GM23338 (cell line): ENCODE measurements at regions not wholly inside any gene's neighbourhood (a gene's known extent, or its start where the extent isn't known, plus 50 kb on each side); places are given as distances from the start of the nearest gene placed in this dataset.

ENCODE experiments used
- ATAC-seq: fragments of 200-7000 bp; cut with Tn5 transposase; 3 replicates; pipeline ENCODE4 v1.9.1; 2020
- DNase-seq: peaks from one replicate; pipeline ENCODE4 v3.0.0-alpha.2; 2015; ENCODE audit warnings: low spot score
- H2AFZ ChIP-seq: fragments of 200-600 bp; sonication (generic); 2 replicates; pipeline ENCODE4 v1.8.0; 2016; ENCODE audit warnings: antibody characterized with exemption, mild to moderate bottlenecking, moderate library complexity
- H3F3A ChIP-seq: fragments of 200-600 bp; sonication (generic); replicated peaks from 2 replicates; pipeline ENCODE4 v1.8.0; 2017; ENCODE audit warnings: antibody characterized with exemption, mixed run types, low read depth
- H3K27ac ChIP-seq: fragments of 200-600 bp; sonication (generic); 2 replicates; pipeline ENCODE4 v1.6.1; 2016; ENCODE audit warnings: low read depth
- H3K27me3 ChIP-seq: fragments of 200-600 bp; sonication (generic); 2 replicates; pipeline ENCODE4 v1.8.0; 2016; ENCODE audit warnings: mild to moderate bottlenecking, mixed run types, moderate library complexity; ENCODE audit not compliant: insufficient read depth
- H3K36me3 ChIP-seq: fragments of 200-600 bp; sonication (generic); 2 replicates; pipeline ENCODE4 v1.8.0; 2016; ENCODE audit warnings: mild to moderate bottlenecking; ENCODE audit not compliant: insufficient read depth
- H3K4me1 ChIP-seq: fragments of 200-600 bp; sonication (generic); 2 replicates; pipeline ENCODE4 v1.8.0; 2016; ENCODE audit warnings: mild to moderate bottlenecking, moderate library complexity; ENCODE audit not compliant: insufficient read depth
- H3K4me2 ChIP-seq: fragments of 200-600 bp; sonication (generic); 2 replicates; pipeline ENCODE4 v1.7.1; 2017; ENCODE audit warnings: mixed run types
- H3K4me3 ChIP-seq: fragments of 200-600 bp; sonication (generic); 2 replicates; pipeline ENCODE4 v1.6.1; 2016; ENCODE audit warnings: mixed run types
- H3K79me2 ChIP-seq: fragments of 200-600 bp; sonication (generic); replicated peaks from 2 replicates; pipeline ENCODE4 v1.8.0; 2017; ENCODE audit warnings: mild to moderate bottlenecking; ENCODE audit not compliant: insufficient read depth
- H3K9me2 ChIP-seq: fragments of 200-600 bp; sonication (generic); 2 replicates; pipeline ENCODE4 v1.8.0; 2017; ENCODE audit not compliant: insufficient read depth
- H4K20me1 ChIP-seq: fragments of 200-600 bp; sonication (generic); replicated peaks from 2 replicates; pipeline ENCODE4 v1.8.0; 2017; ENCODE audit warnings: mild to moderate bottlenecking; ENCODE audit not compliant: insufficient read depth
- H3K27ac Mint-ChIP-seq: 2 replicates; pipeline ENCODE4 v1.8.0; 2020; ENCODE audit warnings: inconsistent platforms, mild to moderate bottlenecking, moderate library complexity, mixed read lengths
- H3K27me3 Mint-ChIP-seq: 3 replicates; pipeline ENCODE4 v1.8.0; 2022; ENCODE audit warnings: low read depth, mild to moderate bottlenecking, moderate library complexity, mixed read lengths, inconsistent platforms; ENCODE audit not compliant: insufficient read depth, poor library complexity
- H3K36me3 Mint-ChIP-seq: 3 replicates; pipeline ENCODE4 v1.8.0; 2021; ENCODE audit warnings: low read depth, mild to moderate bottlenecking, inconsistent platforms, moderate library complexity, mixed read lengths
- H3K4me1 Mint-ChIP-seq: 3 replicates; pipeline ENCODE4 v1.8.0; 2020; ENCODE audit warnings: mild to moderate bottlenecking, inconsistent platforms, mixed read lengths
- H3K4me3 Mint-ChIP-seq: 3 replicates; pipeline ENCODE4 v1.8.0; 2021; ENCODE audit warnings: moderate library complexity, mild to moderate bottlenecking, inconsistent platforms, mixed read lengths
- H3K9me3 Mint-ChIP-seq: 3 replicates; pipeline ENCODE4 v1.8.0; 2020; ENCODE audit warnings: moderate library complexity, mild to moderate bottlenecking, inconsistent platforms, mixed read lengths
- EZH2 ChIP-seq: fragments of 200-600 bp; sonication (generic); IDR thresholded peaks from one replicate; pipeline ENCODE4 v1.8.0; 2017; ENCODE audit warnings: antibody characterized with exemption, mild to moderate bottlenecking, low read depth; ENCODE audit not compliant: unreplicated experiment
- NANOG ChIP-seq: IDR thresholded peaks from 2 replicates; pipeline ENCODE4 v1.6.1; 2016; ENCODE audit warnings: antibody characterized with exemption, borderline replicate concordance
- TF ChIP-seq, protein P1 (sequence below): fragments of 250-450 bp; sonication (Bioruptor Pico); IDR thresholded peaks from 2 replicates; pipeline ENCODE4 v1.5.0; 2020; ENCODE audit warnings: mild to moderate bottlenecking, moderate library complexity

DNA sequence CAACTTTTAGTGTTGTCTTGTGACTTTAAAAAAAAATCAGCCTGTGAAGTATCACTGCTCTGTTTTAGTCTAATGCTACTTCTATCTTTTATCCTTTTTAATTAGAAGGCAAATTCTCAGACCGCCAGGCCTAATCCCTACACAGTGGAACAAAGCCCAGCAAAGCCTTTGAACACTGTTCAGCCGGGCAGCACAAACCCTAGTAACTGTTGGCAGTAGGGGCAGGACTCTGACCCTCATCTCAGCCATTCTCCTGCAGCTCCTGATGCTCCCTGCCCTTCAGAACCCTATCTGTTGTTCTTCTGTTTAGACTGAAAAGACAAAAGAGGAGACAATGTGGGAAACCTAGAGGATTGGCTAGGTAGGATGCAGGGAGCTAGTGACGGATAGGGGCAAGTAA is 78.0 kb upstream of the OTX2 start:
- H3K27me3 Mint-ChIP-seq: peaks cover 31% of the 10 kb centered on the region
- Histone ChIP-seq H3K27me3 (peaks cover 99% of the 10 kb centered on the region), H3K4me2 (peak overlapping the region; percentile 57), H2AFZ (no peak overlapping the region), H3K4me1 (peaks cover 63% of the 10 kb centered on the region), H3K36me3 (no peaks in the 10 kb centered on the region), H3K9me2 (no peaks in the 10 kb centered on the region), H3K27ac (no peak overlapping the region), H3K79me2 (no peaks in the 10 kb centered on the region), H4K20me1 (no peaks in the 10 kb centered on the region), H3F3A (no peaks in the 10 kb centered on the region), H3K4me3 (no peak overlapping the region)
- no peak overlapping the region for H3K27ac Mint-ChIP-seq
- H3K36me3 Mint-ChIP-seq: no peaks in the 10 kb centered on the region
- no peak for TF ChIP-seq NANOG
- TF ChIP-seq, protein P1, sequence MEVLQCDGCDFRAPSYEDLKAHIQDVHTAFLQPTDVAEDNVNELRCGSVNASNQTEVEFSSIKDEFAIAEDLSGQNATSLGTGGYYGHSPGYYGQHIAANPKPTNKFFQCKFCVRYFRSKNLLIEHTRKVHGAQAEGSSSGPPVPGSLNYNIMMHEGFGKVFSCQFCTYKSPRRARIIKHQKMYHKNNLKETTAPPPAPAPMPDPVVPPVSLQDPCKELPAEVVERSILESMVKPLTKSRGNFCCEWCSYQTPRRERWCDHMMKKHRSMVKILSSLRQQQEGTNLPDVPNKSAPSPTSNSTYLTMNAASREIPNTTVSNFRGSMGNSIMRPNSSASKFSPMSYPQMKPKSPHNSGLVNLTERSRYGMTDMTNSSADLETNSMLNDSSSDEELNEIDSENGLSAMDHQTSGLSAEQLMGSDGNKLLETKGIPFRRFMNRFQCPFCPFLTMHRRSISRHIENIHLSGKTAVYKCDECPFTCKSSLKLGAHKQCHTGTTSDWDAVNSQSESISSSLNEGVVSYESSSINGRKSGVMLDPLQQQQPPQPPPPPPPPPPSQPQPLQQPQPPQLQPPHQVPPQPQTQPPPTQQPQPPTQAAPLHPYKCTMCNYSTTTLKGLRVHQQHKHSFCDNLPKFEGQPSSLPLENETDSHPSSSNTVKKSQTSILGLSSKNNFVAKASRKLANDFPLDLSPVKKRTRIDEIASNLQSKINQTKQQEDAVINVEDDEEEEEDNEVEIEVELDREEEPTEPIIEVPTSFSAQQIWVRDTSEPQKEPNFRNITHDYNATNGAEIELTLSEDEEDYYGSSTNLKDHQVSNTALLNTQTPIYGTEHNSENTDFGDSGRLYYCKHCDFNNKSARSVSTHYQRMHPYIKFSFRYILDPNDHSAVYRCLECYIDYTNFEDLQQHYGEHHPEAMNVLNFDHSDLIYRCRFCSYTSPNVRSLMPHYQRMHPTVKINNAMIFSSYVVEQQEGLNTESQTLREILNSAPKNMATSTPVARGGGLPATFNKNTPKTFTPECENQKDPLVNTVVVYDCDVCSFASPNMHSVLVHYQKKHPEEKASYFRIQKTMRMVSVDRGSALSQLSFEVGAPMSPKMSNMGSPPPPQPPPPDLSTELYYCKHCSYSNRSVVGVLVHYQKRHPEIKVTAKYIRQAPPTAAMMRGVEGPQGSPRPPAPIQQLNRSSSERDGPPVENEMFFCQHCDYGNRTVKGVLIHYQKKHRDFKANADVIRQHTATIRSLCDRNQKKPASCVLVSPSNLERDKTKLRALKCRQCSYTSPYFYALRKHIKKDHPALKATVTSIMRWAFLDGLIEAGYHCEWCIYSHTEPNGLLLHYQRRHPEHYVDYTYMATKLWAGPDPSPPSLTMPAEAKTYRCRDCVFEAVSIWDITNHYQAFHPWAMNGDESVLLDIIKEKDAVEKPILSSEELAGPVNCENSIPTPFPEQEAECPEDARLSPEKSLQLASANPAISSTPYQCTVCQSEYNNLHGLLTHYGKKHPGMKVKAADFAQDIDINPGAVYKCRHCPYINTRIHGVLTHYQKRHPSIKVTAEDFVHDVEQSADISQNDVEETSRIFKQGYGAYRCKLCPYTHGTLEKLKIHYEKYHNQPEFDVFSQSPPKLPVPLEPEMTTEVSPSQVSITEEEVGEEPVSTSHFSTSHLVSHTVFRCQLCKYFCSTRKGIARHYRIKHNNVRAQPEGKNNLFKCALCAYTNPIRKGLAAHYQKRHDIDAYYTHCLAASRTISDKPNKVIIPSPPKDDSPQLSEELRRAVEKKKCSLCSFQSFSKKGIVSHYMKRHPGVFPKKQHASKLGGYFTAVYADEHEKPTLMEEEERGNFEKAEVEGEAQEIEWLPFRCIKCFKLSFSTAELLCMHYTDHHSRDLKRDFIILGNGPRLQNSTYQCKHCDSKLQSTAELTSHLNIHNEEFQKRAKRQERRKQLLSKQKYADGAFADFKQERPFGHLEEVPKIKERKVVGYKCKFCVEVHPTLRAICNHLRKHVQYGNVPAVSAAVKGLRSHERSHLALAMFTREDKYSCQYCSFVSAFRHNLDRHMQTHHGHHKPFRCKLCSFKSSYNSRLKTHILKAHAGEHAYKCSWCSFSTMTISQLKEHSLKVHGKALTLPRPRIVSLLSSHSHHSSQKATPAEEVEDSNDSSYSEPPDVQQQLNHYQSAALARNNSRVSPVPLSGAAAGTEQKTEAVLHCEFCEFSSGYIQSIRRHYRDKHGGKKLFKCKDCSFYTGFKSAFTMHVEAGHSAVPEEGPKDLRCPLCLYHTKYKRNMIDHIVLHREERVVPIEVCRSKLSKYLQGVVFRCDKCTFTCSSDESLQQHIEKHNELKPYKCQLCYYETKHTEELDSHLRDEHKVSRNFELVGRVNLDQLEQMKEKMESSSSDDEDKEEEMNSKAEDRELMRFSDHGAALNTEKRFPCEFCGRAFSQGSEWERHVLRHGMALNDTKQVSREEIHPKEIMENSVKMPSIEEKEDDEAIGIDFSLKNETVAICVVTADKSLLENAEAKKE (CRISPR knock-in tag): peak; percentile 43; the same call in 1 of the 2 replicates
- peaks cover 74% of the 10 kb centered on the region for H3K4me1 Mint-ChIP-seq
- ATAC-seq: peak; percentile 74
- DNase-seq: peak; percentile 58
- no peaks in the 10 kb centered on the region for H3K9me3 Mint-ChIP-seq
- H3K4me3 Mint-ChIP-seq: no peak overlapping the region

- Histone ChIP-seq H3K4me1 (peaks cover 54% of the 10 kb centered on the region), H3K36me3 (no peaks in the 10 kb centered on the region), H3F3A (no peaks in the 10 kb centered on the region), H3K27me3 (peaks cover 96% of the 10 kb centered on the region), H4K20me1 (no peaks in the 10 kb centered on the region), H3K4me2 (peak overlapping the region; percentile 57), H3K27ac (no peak overlapping the region), H3K4me3 (0 out of 2 replicates have a peak overlapping the region, but pooled peaks have one; percentile 7), H3K79me2 (no peaks in the 10 kb centered on the region), H2AFZ (no peak overlapping the region), H3K9me2 (no peaks in the 10 kb centered on the region)
- Mint-ChIP-seq H3K27me3 (peaks cover 20% of the 10 kb centered on the region), H3K4me1 (peaks cover 64% of the 10 kb centered on the region), H3K27ac (no peak overlapping the region), H3K9me3 (no peaks in the 10 kb centered on the region), H3K4me3 (peak overlapping the region; percentile 23; the same call in 1 of the 3 replicates), H3K36me3 (no peaks in the 10 kb centered on the region)
- DNase-seq (peak; percentile 73), ATAC-seq (peak; percentile 44)
- TF ChIP-seq EZH2: no peak
Observed at GRCh38 chr14:56887216-56887615, 76.9 kb upstream of the OTX2 start.
